Cardiac muscle cell (in vitro differentiated cells and primary cell): ENCODE measurements at regions not wholly inside any gene's neighbourhood (a gene's known extent, or its start where the extent isn't known, plus 50 kb on each side); places are given as distances from the start of the nearest gene placed in this dataset.
A peak's percentile ranks its signal among the peaks of the same experiment; 100 is the strongest.

ENCODE experiments used
- DNase-seq, 2 donors: peaks; one replicate each; pipeline versions ENCODE4 v3.0.0 to v3.0.0-alpha.2; 2010 to 2017; ENCODE audit warnings: low read depth in 1 of 2, low spot score in 1 of 2
- H3K27ac ChIP-seq: fragments of 200-600 bp; sonication (generic); 2 replicates; pipeline ENCODE4 v1.5.1; 2016
- H3K27me3 ChIP-seq: fragments of 200-600 bp; sonication (generic); 2 replicates; pipeline ENCODE4 v1.6.0; 2016; ENCODE audit warnings: control low read depth
- H3K36me3 ChIP-seq: fragments of 200-600 bp; sonication (generic); 2 replicates; pipeline ENCODE4 v1.5.1; 2016; ENCODE audit warnings: control low read depth
- H3K4me1 ChIP-seq: fragments of 200-600 bp; sonication (generic); 2 replicates; pipeline ENCODE4 v1.8.1; 2017; ENCODE audit warnings: low read depth, mild to moderate bottlenecking, mixed run types
- H3K4me3 ChIP-seq: fragments of 200-600 bp; sonication (generic); 2 replicates; pipeline ENCODE4 v1.5.1; 2016; ENCODE audit warnings: mild to moderate bottlenecking
- H3K9me3 ChIP-seq: fragments of 200-600 bp; sonication (generic); 2 replicates; pipeline ENCODE4 v1.5.1; 2017; ENCODE audit warnings: low read depth, mild to moderate bottlenecking, control low read depth
- CTCF ChIP-seq: IDR thresholded peaks from 2 replicates; pipeline ENCODE4 v1.5.1; 2012; ENCODE audit warnings: low read depth, mild to moderate bottlenecking, low read length

- DNase-seq: peak in 1 of 2 donors; percentile 8
- Histone ChIP-seq H3K4me1 (no peaks in the 10 kb centered on the region), H3K9me3 (no peaks in the 10 kb centered on the region), H3K36me3 (no peaks in the 10 kb centered on the region), H3K27ac (no peak overlapping the region), H3K4me3 (no peak overlapping the region), H3K27me3 (no peaks in the 10 kb centered on the region)
- no peak for TF ChIP-seq CTCF
Measured at GRCh38 chr5:175264406-175264805, 179.6 kb downstream of the DRD1 start.

GRCh38 chr5:175263776-175264175 lies 180.2 kb downstream of the DRD1 start:
- Histone ChIP-seq H3K27me3 (no peaks in the 10 kb centered on the region), H3K4me3 (no peak overlapping the region), H3K9me3 (no peaks in the 10 kb centered on the region), H3K4me1 (no peaks in the 10 kb centered on the region), H3K27ac (no peak overlapping the region), H3K36me3 (no peaks in the 10 kb centered on the region)
- TF ChIP-seq CTCF: no peak
- no peak for DNase-seq

GRCh38 chr5:175261526-175261925 lies 182.5 kb downstream of the DRD1 start:
- H3K4me3 ChIP-seq: no peak overlapping the region
- H3K27ac ChIP-seq: no peak overlapping the region
- H3K27me3 ChIP-seq: no peaks in the 10 kb centered on the region
- no peak for TF ChIP-seq CTCF
- no peak for DNase-seq
- no peaks in the 10 kb centered on the region for H3K4me1 ChIP-seq
- H3K36me3 ChIP-seq: no peaks in the 10 kb centered on the region
- no peaks in the 10 kb centered on the region for H3K9me3 ChIP-seq

- no peaks in the 10 kb centered on the region for H3K27me3 ChIP-seq
- no peak for DNase-seq
- H3K9me3 ChIP-seq: no peaks in the 10 kb centered on the region
- TF ChIP-seq CTCF: no peak
- H3K36me3 ChIP-seq: no peaks in the 10 kb centered on the region
- no peak overlapping the region for H3K4me3 ChIP-seq
- H3K4me1 ChIP-seq: no peaks in the 10 kb centered on the region
- H3K27ac ChIP-seq: no peak overlapping the region
Measured at GRCh38 chr5:175261037-175261436, 182.9 kb downstream of the DRD1 start.

GRCh38 chr5:175257847-175258194 lies 186.2 kb downstream of the DRD1 start:
- Histone ChIP-seq H3K9me3 (no peaks in the 10 kb centered on the region), H3K4me3 (no peak overlapping the region), H3K36me3 (no peaks in the 10 kb centered on the region), H3K27me3 (no peaks in the 10 kb centered on the region), H3K4me1 (no peaks in the 10 kb centered on the region), H3K27ac (no peak overlapping the region)
- no peak for DNase-seq
- TF ChIP-seq CTCF: no peak

- no peaks in the 10 kb centered on the region for H3K4me1 ChIP-seq
- H3K9me3 ChIP-seq: no peaks in the 10 kb centered on the region
- no peak overlapping the region for H3K27ac ChIP-seq
- no peak for TF ChIP-seq CTCF
- H3K36me3 ChIP-seq: no peaks in the 10 kb centered on the region
- no peaks in the 10 kb centered on the region for H3K27me3 ChIP-seq
- no peak overlapping the region for H3K4me3 ChIP-seq
- no peak for DNase-seq
Measured at GRCh38 chr5:175257128-175257846, 186.7 kb downstream of the DRD1 start.
